ENCODE measurements at regions not wholly inside any gene's neighbourhood (a gene's known extent, or its start where the extent isn't known, plus 50 kb on each side); places are given as distances from the start of the nearest gene placed in this dataset.

DNA sequence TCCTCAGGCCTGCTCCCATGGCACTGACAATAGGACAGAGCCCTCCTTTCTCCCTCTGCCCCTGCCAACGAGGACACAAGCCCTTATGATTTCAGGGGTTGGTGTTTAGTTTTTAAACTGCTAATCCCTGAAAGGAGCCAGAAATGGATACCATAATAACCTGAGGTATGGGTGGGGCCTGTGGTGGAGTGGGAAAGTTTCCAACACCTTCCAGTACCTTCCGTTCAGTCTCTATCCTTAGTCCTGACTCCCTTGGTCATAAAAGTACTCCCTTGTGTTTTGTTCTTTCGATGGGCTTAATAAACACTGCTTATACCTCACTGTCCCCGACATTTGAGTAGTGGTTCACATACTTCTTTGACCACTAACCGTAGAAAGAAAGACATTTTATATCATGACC is 141.8 kb upstream of the MAGI3 start:
- DNase-seq (ENCODE audit: low read depth) = no peak
- H3K4me3 ChIP-seq (ENCODE audit: low read depth, low read length) = no peak overlapping the region
- H3K36me3 ChIP-seq (ENCODE audit: control insufficient read depth, insufficient read depth, low read length) = no peaks in the 10 kb centered on the region
- TF ChIP-seq, protein P1, sequence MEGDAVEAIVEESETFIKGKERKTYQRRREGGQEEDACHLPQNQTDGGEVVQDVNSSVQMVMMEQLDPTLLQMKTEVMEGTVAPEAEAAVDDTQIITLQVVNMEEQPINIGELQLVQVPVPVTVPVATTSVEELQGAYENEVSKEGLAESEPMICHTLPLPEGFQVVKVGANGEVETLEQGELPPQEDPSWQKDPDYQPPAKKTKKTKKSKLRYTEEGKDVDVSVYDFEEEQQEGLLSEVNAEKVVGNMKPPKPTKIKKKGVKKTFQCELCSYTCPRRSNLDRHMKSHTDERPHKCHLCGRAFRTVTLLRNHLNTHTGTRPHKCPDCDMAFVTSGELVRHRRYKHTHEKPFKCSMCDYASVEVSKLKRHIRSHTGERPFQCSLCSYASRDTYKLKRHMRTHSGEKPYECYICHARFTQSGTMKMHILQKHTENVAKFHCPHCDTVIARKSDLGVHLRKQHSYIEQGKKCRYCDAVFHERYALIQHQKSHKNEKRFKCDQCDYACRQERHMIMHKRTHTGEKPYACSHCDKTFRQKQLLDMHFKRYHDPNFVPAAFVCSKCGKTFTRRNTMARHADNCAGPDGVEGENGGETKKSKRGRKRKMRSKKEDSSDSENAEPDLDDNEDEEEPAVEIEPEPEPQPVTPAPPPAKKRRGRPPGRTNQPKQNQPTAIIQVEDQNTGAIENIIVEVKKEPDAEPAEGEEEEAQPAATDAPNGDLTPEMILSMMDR (IDR thresholded peaks at IDR 0.05; ENCODE audit: insufficient read depth, low read length, poor library complexity, severe bottlenecking) = no peak
- no peaks in the 10 kb centered on the region for H3K27me3 ChIP-seq (ENCODE audit: control insufficient read depth, insufficient read depth, low read length)

DNA sequence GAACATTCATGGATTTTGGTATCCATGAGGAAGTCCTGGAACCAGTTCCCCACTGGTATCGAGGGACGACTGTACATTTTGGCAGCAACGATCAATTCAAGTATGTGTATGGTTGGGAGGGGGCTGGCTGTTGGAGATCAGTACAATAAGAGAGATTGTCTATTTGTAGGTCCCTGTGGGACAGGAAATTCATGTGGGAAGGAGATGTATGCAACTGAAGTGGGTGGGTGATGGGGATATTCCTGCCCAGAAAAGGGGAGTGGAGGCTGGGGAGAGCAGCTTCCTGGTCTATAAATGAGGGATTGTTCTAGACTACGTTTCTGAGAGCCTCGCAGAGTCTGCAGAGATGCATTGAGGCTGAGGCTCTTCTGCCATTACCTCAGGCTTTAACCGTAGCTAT is 140.2 kb upstream of the MAGI3 start:
- H3K4me3 ChIP-seq (ENCODE audit: low read depth, low read length) = no peak overlapping the region
- TF ChIP-seq, protein P1 (IDR thresholded peaks at IDR 0.05; ENCODE audit: insufficient read depth, low read length, poor library complexity, severe bottlenecking) = no peak
- DNase-seq (ENCODE audit: low read depth) = no peak
- H3K36me3 ChIP-seq (ENCODE audit: control insufficient read depth, insufficient read depth, low read length) = no peaks in the 10 kb centered on the region
- H3K27me3 ChIP-seq (ENCODE audit: control insufficient read depth, insufficient read depth, low read length) = no peaks in the 10 kb centered on the region

DNA sequence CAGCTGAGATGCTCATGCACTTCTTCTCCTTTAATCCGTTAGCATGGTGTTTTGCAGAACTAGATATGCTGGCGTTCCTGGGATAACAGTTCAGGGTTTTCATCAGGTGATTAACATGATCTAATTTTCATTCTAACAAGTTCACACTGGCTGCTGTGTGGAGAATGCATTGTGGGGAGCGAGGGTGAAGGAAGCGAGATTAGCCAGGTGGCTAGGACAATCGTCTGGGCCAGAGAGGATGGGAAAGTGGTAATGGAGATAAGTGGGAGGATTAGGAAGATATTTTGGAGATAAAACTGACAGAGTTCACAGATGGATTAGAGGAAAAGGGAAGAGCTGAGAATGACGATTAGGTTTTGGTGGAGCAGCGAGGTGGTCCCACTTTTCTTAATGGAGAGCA is 138.1 kb upstream of the MAGI3 start:
- Histone ChIP-seq H3K27me3 (ENCODE audit: control insufficient read depth, insufficient read depth, low read length) (no peaks in the 10 kb centered on the region), H3K4me3 (ENCODE audit: low read depth, low read length) (no peak overlapping the region), H3K36me3 (ENCODE audit: control insufficient read depth, insufficient read depth, low read length) (no peaks in the 10 kb centered on the region)
- TF ChIP-seq, protein P1 (IDR thresholded peaks at IDR 0.05; ENCODE audit: insufficient read depth, low read length, poor library complexity, severe bottlenecking) = no peak
- no peak for DNase-seq (ENCODE audit: low read depth)

DNA sequence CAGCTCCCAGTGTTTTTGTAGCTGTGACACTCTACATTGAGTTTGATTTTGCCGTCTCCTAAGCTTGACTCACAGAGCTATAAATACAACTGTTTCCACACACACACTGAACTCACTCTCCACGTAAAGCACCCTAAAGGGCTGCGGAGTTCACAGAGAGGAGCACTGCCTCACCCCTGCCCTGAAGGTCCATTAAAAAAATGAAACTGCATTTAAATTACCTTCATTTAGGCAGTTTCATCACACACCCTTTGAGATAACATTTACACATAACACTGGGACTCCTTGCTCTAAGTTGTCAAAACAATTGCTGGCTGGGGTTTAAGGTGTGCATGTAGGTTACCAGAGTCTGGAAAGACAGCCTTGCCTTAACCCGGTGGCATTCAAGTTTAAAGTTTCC is 137.1 kb upstream of the MAGI3 start:
- TF ChIP-seq, protein P1 (IDR thresholded peaks at IDR 0.05; ENCODE audit: insufficient read depth, low read length, poor library complexity, severe bottlenecking) = no peak
- H3K4me3 ChIP-seq (ENCODE audit: low read depth, low read length) = no peak overlapping the region
- H3K27me3 ChIP-seq (ENCODE audit: control insufficient read depth, insufficient read depth, low read length) = no peaks in the 10 kb centered on the region
- DNase-seq (ENCODE audit: low read depth) = no peak
- no peaks in the 10 kb centered on the region for H3K36me3 ChIP-seq (ENCODE audit: control insufficient read depth, insufficient read depth, low read length)

DNA sequence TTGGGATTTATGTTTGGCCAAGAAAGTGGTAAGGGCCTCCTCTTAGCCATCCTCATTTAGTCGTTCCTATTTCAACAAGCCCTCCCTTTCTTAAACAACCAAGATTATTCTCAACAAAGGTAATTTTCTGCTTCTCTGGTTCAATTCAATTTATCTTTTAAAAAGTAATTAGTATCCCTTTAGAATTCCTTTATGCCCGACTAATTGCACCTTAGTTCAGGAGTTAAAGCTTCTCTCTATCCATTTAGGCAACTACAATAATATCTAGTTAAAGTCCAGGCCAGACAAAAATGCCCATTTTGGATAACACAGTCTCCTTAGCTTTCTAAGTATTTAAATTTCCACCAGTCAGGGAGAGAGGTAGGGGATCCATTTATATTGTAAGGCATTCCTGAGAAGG is 136.7 kb upstream of the MAGI3 start:
- no peak for DNase-seq (ENCODE audit: low read depth)
- TF ChIP-seq, protein P1 (IDR thresholded peaks at IDR 0.05; ENCODE audit: insufficient read depth, low read length, poor library complexity, severe bottlenecking) = no peak
- no peak overlapping the region for H3K4me3 ChIP-seq (ENCODE audit: low read depth, low read length)
- no peaks in the 10 kb centered on the region for H3K27me3 ChIP-seq (ENCODE audit: control insufficient read depth, insufficient read depth, low read length)
- no peaks in the 10 kb centered on the region for H3K36me3 ChIP-seq (ENCODE audit: control insufficient read depth, insufficient read depth, low read length)

DNA sequence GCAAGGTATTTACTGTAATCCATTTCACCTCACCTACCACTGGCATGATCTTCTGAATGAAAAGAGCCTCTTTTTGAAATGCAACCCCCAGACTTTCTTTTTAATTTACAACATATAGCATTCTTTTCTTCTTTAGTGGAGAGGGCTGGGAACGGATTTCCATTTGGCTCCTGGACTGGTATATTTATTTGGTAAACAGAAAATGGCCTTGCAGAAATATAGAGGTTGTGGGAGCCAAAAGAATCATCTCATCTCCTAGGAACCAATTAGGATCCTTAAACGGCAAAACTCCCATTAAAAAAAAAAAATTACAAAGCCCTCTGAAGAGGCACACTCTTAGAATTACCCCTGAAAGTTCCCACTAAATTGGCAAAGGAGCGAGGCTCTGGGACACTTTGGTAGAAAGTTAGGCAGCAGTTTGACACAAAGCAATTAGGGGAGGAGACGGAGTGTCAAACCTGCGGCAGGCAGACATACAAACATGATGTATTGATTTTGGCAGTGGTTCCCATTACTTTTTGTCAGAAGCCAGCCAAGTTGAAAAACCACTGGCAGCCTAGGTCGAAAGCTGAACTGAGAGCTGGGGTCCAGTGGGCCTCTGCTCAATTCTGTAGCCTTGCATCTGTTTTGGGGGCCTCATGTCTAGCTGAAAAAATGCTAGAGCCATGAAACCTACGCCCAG is 135.1 kb upstream of the MAGI3 start:
- Histone ChIP-seq H3K27me3 (ENCODE audit: control insufficient read depth, insufficient read depth, low read length) (no peaks in the 10 kb centered on the region), H3K4me3 (ENCODE audit: low read depth, low read length) (no peak overlapping the region), H3K36me3 (ENCODE audit: control insufficient read depth, insufficient read depth, low read length) (no peaks in the 10 kb centered on the region)
- DNase-seq (ENCODE audit: low read depth) = no peak
- TF ChIP-seq, protein P1 (IDR thresholded peaks at IDR 0.05; ENCODE audit: insufficient read depth, low read length, poor library complexity, severe bottlenecking) = no peak
